AG08395 (cell line): ENCODE measurements at regions not wholly inside any gene's neighbourhood (a gene's known extent, or its start where the extent isn't known, plus 50 kb on each side); places are given as distances from the start of the nearest gene placed in this dataset.

Experiments
- DNase-seq: peaks from one replicate; pipeline ENCODE4 v3.0.0; 2012; ENCODE audit warnings: mixed read lengths, low spot score

GRCh38 chrX:10901290-10901633 lies 209.9 kb upstream of the HCCS start:
- no peak for DNase-seq

GRCh38 chrX:10902001-10902400 lies 209.1 kb upstream of the HCCS start:
- peak; percentile 21 for DNase-seq

- no peak for DNase-seq
Observed at GRCh38 chrX:10903523-10903922, 207.6 kb upstream of the HCCS start.

GRCh38 chrX:10904220-10904619 lies 206.9 kb upstream of the HCCS start:
- DNase-seq = peak; percentile 32

GRCh38 chrX:10906866-10907265 lies 204.3 kb upstream of the HCCS start:
- DNase-seq = no peak

GRCh38 chrX:10922159-10922558 lies 189.0 kb upstream of the HCCS start:
- peak; percentile 80 for DNase-seq

- DNase-seq = no peak
Observed at GRCh38 chrX:10922835-10923234, 188.3 kb upstream of the HCCS start.

GRCh38 chrX:10923466-10923865 lies 187.7 kb upstream of the HCCS start:
- DNase-seq = no peak

GRCh38 chrX:10926404-10926803 lies 184.7 kb upstream of the HCCS start:
- DNase-seq = no peak

GRCh38 chrX:10926891-10927290 lies 184.2 kb upstream of the HCCS start:
- DNase-seq = no peak

GRCh38 chrX:10929747-10930146 lies 181.4 kb upstream of the HCCS start:
- DNase-seq = no peak

GRCh38 chrX:10930151-10930550 lies 181.0 kb upstream of the HCCS start:
- no peak for DNase-seq

- no peak for DNase-seq
Observed at GRCh38 chrX:10931976-10932375, 179.2 kb upstream of the HCCS start.

GRCh38 chrX:10932842-10933440 lies 178.2 kb upstream of the HCCS start:
- no peak for DNase-seq

- DNase-seq = no peak
Observed at GRCh38 chrX:10935501-10935900, 175.6 kb upstream of the HCCS start.

- DNase-seq = no peak
Observed at GRCh38 chrX:10936976-10937375, 174.2 kb upstream of the HCCS start.

GRCh38 chrX:10938365-10938923 lies 172.7 kb upstream of the HCCS start:
- no peak for DNase-seq

GRCh38 chrX:10939424-10939823 lies 171.7 kb upstream of the HCCS start:
- DNase-seq = peak; percentile 21

GRCh38 chrX:10944136-10944885 lies 166.8 kb upstream of the HCCS start:
- DNase-seq = no peak

- peak; percentile 39 for DNase-seq
Observed at GRCh38 chrX:10945498-10945897, 165.6 kb upstream of the HCCS start.

- no peak for DNase-seq
Observed at GRCh38 chrX:10949541-10949940, 161.6 kb upstream of the HCCS start.

- DNase-seq = no peak
Observed at GRCh38 chrX:10952619-10953018, 158.5 kb upstream of the HCCS start.

GRCh38 chrX:10965174-10965798 lies 145.8 kb upstream of the HCCS start:
- no peak for DNase-seq
